HG02981 (cell line): ENCODE measurements at regions not wholly inside any gene's neighbourhood (a gene's known extent, or its start where the extent isn't known, plus 50 kb on each side); places are given as distances from the start of the nearest gene placed in this dataset.
"Not testable (repeated sequence)": the region's sequence is repeated elsewhere in the genome, so short reads cannot be mapped to it uniquely, and the experiment has no call there.

Experiments used
- ATAC-seq: cut with Tn5 transposase; IDR thresholded peaks from one replicate; pipeline ENCODE4 v1.9.1; 2021; ENCODE audit warnings: mild to moderate bottlenecking, moderate library complexity; ENCODE audit not compliant: unreplicated experiment

- ATAC-seq, result not testable (repeated sequence)
Observed at GRCh38 chr4:3925841-3926240, 159.7 kb downstream of the ADRA2C start.

- ATAC-seq, result not testable (repeated sequence)
Observed at GRCh38 chr4:3926271-3926670, 160.1 kb downstream of the ADRA2C start.

- ATAC-seq, result not testable (repeated sequence)
Observed at GRCh38 chr4:3926969-3927755, 161.0 kb downstream of the ADRA2C start.

- not testable (repeated sequence) for ATAC-seq
Observed at GRCh38 chr4:3929431-3929830, 163.2 kb downstream of the ADRA2C start.

GRCh38 chr4:3932734-3933133 lies 166.5 kb downstream of the ADRA2C start:
- not testable (repeated sequence) for ATAC-seq

- not testable (repeated sequence) for ATAC-seq
Observed at GRCh38 chr4:3935406-3935805, 169.2 kb downstream of the ADRA2C start.

- no peak for ATAC-seq
Observed at GRCh38 chr4:3936184-3936583, 170.0 kb downstream of the ADRA2C start.

GRCh38 chr4:3937849-3938562 lies 171.8 kb downstream of the ADRA2C start:
- ATAC-seq, result not testable (repeated sequence)

GRCh38 chr4:3938676-3939075 lies 172.5 kb downstream of the ADRA2C start:
- not testable (repeated sequence) for ATAC-seq

GRCh38 chr4:3939954-3940591 lies 173.9 kb downstream of the ADRA2C start:
- not testable (repeated sequence) for ATAC-seq

- ATAC-seq, result not testable (repeated sequence)
Observed at GRCh38 chr4:3941735-3942522, 175.7 kb downstream of the ADRA2C start.

GRCh38 chr4:3942569-3942971 lies 176.4 kb downstream of the ADRA2C start:
- not testable (repeated sequence) for ATAC-seq

GRCh38 chr4:3943051-3943450 lies 176.9 kb downstream of the ADRA2C start:
- not testable (repeated sequence) for ATAC-seq

- no peak for ATAC-seq
Observed at GRCh38 chr4:3945511-3946290, 179.5 kb downstream of the ADRA2C start.

GRCh38 chr4:3946553-3946952 lies 180.4 kb downstream of the ADRA2C start:
- not testable (repeated sequence) for ATAC-seq

- ATAC-seq, result not testable (repeated sequence)
Observed at GRCh38 chr4:3947761-3948160, 181.6 kb downstream of the ADRA2C start.

GRCh38 chr4:3948210-3948609 lies 182.0 kb downstream of the ADRA2C start:
- not testable (repeated sequence) for ATAC-seq

GRCh38 chr4:3949916-3950315 lies 183.7 kb downstream of the ADRA2C start:
- ATAC-seq, result not testable (repeated sequence)

- ATAC-seq, result not testable (repeated sequence)
Observed at GRCh38 chr4:3952443-3953139, 186.4 kb downstream of the ADRA2C start.
